A673 (cell line): ENCODE measurements at regions not wholly inside any gene's neighbourhood (a gene's known extent, or its start where the extent isn't known, plus 50 kb on each side); places are given as distances from the start of the nearest gene placed in this dataset.

ENCODE experiments used
- BruUV-seq: library from RNA; stranded (reverse); fragments of 400-500 nt; replicated peaks from 2 replicates; lab custom pipeline; 2021; lab: Mats Ljungman, UMichigan
- CTCF ChIA-PET: fragments of 300-600 bp; sonication (Branson Sonifier 250); formaldehyde crosslinking; loops from one replicate; lab custom pipeline; 2022; ENCODE audit warnings: antibody characterized with exemption; lab: Charles Lee
- POLR2A ChIA-PET: fragments of 300-600 bp; sonication (Branson Sonifier 250); formaldehyde crosslinking; loops from one replicate; lab custom pipeline; 2022; ENCODE audit warnings: antibody characterized with exemption; ENCODE audit not compliant: low non-redundant PET; lab: Charles Lee
- DNase-seq: peaks from one replicate; pipeline ENCODE4 v3.0.0-alpha.2; 2015; ENCODE audit warnings: low spot score
- H3K27ac ChIP-seq: fragments of 200-600 bp; sonication (generic); 2 replicates; pipeline ENCODE4 v1.5.1; 2016; ENCODE audit warnings: mixed run types, low read depth, mild to moderate bottlenecking, mixed read lengths, antibody characterized with exemption, low read length; ENCODE audit not compliant: poor library complexity, severe bottlenecking
- H3K27me3 ChIP-seq: fragments of 200-600 bp; sonication (generic); replicated peaks from 2 replicates; pipeline ENCODE4 v1.6.1; 2017; ENCODE audit warnings: mixed run types, low read depth, mild to moderate bottlenecking, mixed read lengths, antibody characterized with exemption, low read length; ENCODE audit not compliant: insufficient read depth, poor library complexity
- H3K36me3 ChIP-seq: fragments of 200-600 bp; sonication (generic); 2 replicates; pipeline ENCODE4 v1.6.1; 2016; ENCODE audit warnings: mixed run types, mild to moderate bottlenecking, mixed read lengths, antibody characterized with exemption, low read length; ENCODE audit not compliant: insufficient read depth, poor library complexity, severe bottlenecking
- H3K4me1 ChIP-seq: fragments of 200-600 bp; sonication (generic); 2 replicates; pipeline ENCODE4 v1.6.1; 2017; ENCODE audit warnings: mixed run types, mild to moderate bottlenecking, mixed read lengths, antibody characterized with exemption, low read length; ENCODE audit not compliant: insufficient read depth, poor library complexity, severe bottlenecking
- H3K4me3 ChIP-seq: fragments of 200-600 bp; sonication (generic); 2 replicates; pipeline ENCODE4 v1.5.1; 2016; ENCODE audit warnings: low read depth, mixed run types, mild to moderate bottlenecking, mixed read lengths, low read length; ENCODE audit not compliant: poor library complexity, severe bottlenecking
- H3K9me3 ChIP-seq: fragments of 200-600 bp; sonication (generic); 2 replicates; pipeline ENCODE4 v1.6.1; 2016; ENCODE audit warnings: mixed run types, low read depth, mild to moderate bottlenecking, mixed read lengths, antibody characterized with exemption, low read length; ENCODE audit not compliant: poor library complexity, severe bottlenecking
- CTCF ChIP-seq: fragments of 300-800, 200-600 bp; sonication (generic); conservative IDR thresholded peaks from 2 replicates; pipeline ENCODE4 v1.5.1; 2017; ENCODE audit warnings: low read depth, mild to moderate bottlenecking, antibody characterized with exemption, low read length, moderate library complexity, mixed read lengths
- EZH2 ChIP-seq: fragments of 200-600 bp; sonication (generic); IDR thresholded peaks from 2 replicates; pipeline ENCODE4 v1.6.1; 2017; ENCODE audit warnings: borderline replicate concordance, low read depth, mild to moderate bottlenecking, mixed read lengths, antibody characterized with exemption, low read length; ENCODE audit not compliant: poor library complexity, severe bottlenecking
- intact Hi-C: fragments of 100-400 bp; cut with micrococcal nuclease; formaldehyde crosslinking; loops from one replicate; pipeline ENCODE4 v1.10.0; 2022; ENCODE audit not compliant: unreplicated experiment

- TF ChIP-seq CTCF (no peak), EZH2 (no peak)
- H3K4me3 ChIP-seq, result no peak overlapping the region
- ChIA-PET CTCF (no interaction called here), POLR2A (no interaction called here)
- no peaks in the 10 kb centered on the region for H3K9me3 ChIP-seq
- no peak overlapping the region for H3K27ac ChIP-seq
- no peaks in the 10 kb centered on the region for H3K36me3 ChIP-seq
- DNase-seq, result no peak
- no TSS peak for BruUV-seq
- no peaks in the 10 kb centered on the region for H3K27me3 ChIP-seq
- no peaks in the 10 kb centered on the region for H3K4me1 ChIP-seq
- intact Hi-C loops, result no loop called here
Measured at GRCh38 chrX:113892401-113892800, 691.5 kb upstream of the HTR2C start.

- Histone ChIP-seq H3K27me3 (no peaks in the 10 kb centered on the region), H3K9me3 (no peaks in the 10 kb centered on the region), H3K27ac (no peak overlapping the region), H3K4me1 (no peaks in the 10 kb centered on the region), H3K36me3 (no peaks in the 10 kb centered on the region), H3K4me3 (no peak overlapping the region)
- no TSS peak for BruUV-seq
- TF ChIP-seq CTCF (no peak), EZH2 (no peak)
- intact Hi-C loops, result no loop called here
- ChIA-PET POLR2A (no interaction called here), CTCF (no interaction called here)
- DNase-seq, result no peak
Measured at GRCh38 chrX:113873056-113873455, 710.8 kb upstream of the HTR2C start.

GRCh38 chrX:113868711-113869110 is 715.2 kb upstream of the HTR2C start:
- POLR2A ChIA-PET, result no interaction called here

More at GRCh38 chrX:113868711-113869110, 715.2 kb upstream of the HTR2C start:
- H3K27me3 ChIP-seq, result no peaks in the 10 kb centered on the region
- intact Hi-C loops, result no loop called here
- no TSS peak for BruUV-seq
- H3K27ac ChIP-seq, result no peak overlapping the region
- no peak overlapping the region for H3K4me3 ChIP-seq
- DNase-seq, result no peak
- no peaks in the 10 kb centered on the region for H3K9me3 ChIP-seq
- CTCF ChIA-PET, result no interaction called here
- no peaks in the 10 kb centered on the region for H3K4me1 ChIP-seq
- no peaks in the 10 kb centered on the region for H3K36me3 ChIP-seq
- no peak for TF ChIP-seq EZH2
- TF ChIP-seq CTCF, result no peak
